ENCODE measurements at regions not wholly inside any gene's neighbourhood (a gene's known extent, or its start where the extent isn't known, plus 50 kb on each side); places are given as distances from the start of the nearest gene placed in this dataset.

GRCh38 chr10:42954766-42955492, 121.9 kb upstream of the RET start:
- Histone ChIP-seq H3K27me3 (ENCODE audit: control insufficient read depth in 3 of 3, insufficient read depth in 3 of 3, low read length in 2 of 3) (no peaks in the 10 kb centered on the region), H3K4me3 (no peak overlapping the region), H3K9ac (ENCODE audit: insufficient read depth in 1 of 2, low read length in 2 of 2) (no peak overlapping the region), H3K36me3 (ENCODE audit: control insufficient read depth in 4 of 4, insufficient read depth in 4 of 4, low read length in 4 of 4) (no peaks in the 10 kb centered on the region), H3K9me3 (ENCODE audit: control insufficient read depth in 4 of 4, insufficient read depth in 3 of 4, low read length in 3 of 4) (peaks cover 0 to 6% (median 2%) of the 10 kb centered on the region in 4 donors), H3K27ac (ENCODE audit: low read depth in 1 of 2, low read length in 1 of 2) (no peak overlapping the region), H3K4me1 (ENCODE audit: control insufficient read depth in 5 of 5, insufficient read depth in 5 of 5, low read length in 5 of 5) (peaks cover 0 to 18% (median 8%) of the 10 kb centered on the region in 5 donors)
- ATAC-seq (ENCODE audit: insufficient read depth, low FRiP score) (no peak), DNase-seq (peak in 1 of 3 donors; percentile 5)
- 76% methylated on average over 4 of the region's 4 CpGs for WGBS, 2 donors
- TF ChIP-seq CTCF (IDR thresholded peaks at IDR 0.05; ENCODE audit: control extremely low read depth, extremely low read depth): no peak

GRCh38 chr10:42955493-42955889, 121.4 kb upstream of the RET start:
- WGBS, 2 donors: 89 to 92% methylated on average over 3 of the region's 3 CpGs
- no peak for ATAC-seq (ENCODE audit: insufficient read depth, low FRiP score)
- peak in 1 of 3 donors; percentile 10 for DNase-seq

DNA sequence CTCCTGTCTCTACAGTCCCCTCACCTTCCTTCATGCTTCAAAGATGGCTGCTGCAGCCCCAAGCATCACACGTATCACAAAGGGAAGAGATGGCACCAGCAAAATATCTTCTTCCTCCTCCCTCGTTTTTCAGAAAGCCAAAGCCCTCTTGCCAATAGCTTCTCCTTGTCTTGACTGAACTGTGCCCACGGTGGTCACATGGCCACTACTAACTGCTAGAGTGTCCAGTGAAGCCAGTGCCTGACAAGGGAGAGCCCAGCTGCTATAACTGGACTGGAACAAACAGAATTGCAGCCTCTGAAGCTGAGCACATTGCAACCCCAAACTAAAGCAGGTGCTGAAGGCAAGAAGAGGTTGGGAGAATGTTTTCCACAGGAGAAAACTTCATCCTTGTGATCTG, 120.8 kb upstream of the RET start:
- Histone ChIP-seq H3K36me3 (ENCODE audit: control insufficient read depth in 4 of 4, insufficient read depth in 4 of 4, low read length in 4 of 4) (no peaks in the 10 kb centered on the region), H3K27ac (ENCODE audit: low read depth in 1 of 2, low read length in 1 of 2) (no peak overlapping the region), H3K27me3 (ENCODE audit: control insufficient read depth in 3 of 3, insufficient read depth in 3 of 3, low read length in 2 of 3) (no peaks in the 10 kb centered on the region), H3K9ac (ENCODE audit: insufficient read depth in 1 of 2, low read length in 2 of 2) (no peak overlapping the region), H3K4me1 (ENCODE audit: control insufficient read depth in 5 of 5, insufficient read depth in 5 of 5, low read length in 5 of 5) (peaks cover 0 to 14% (median 7%) of the 10 kb centered on the region in 5 donors), H3K4me3 (no peak overlapping the region), H3K9me3 (ENCODE audit: control insufficient read depth in 4 of 4, insufficient read depth in 3 of 4, low read length in 3 of 4) (peaks cover 0 to 6% (median 2%) of the 10 kb centered on the region in 4 donors)
- WGBS, 2 donors: 67 to 77% methylated on average over 3 of the region's 3 CpGs
- no peak for ATAC-seq (ENCODE audit: insufficient read depth, low FRiP score)
- no peak for TF ChIP-seq CTCF (IDR thresholded peaks at IDR 0.05; ENCODE audit: control extremely low read depth, extremely low read depth)
- no peak for DNase-seq

More at GRCh38 chr10:42955493-42955889, 121.4 kb upstream of the RET start:
- no peak overlapping the region for H3K27ac ChIP-seq (ENCODE audit: low read depth in 1 of 2, low read length in 1 of 2)
- no peak for TF ChIP-seq CTCF (IDR thresholded peaks at IDR 0.05; ENCODE audit: control extremely low read depth, extremely low read depth)
- H3K9me3 ChIP-seq (ENCODE audit: control insufficient read depth in 4 of 4, insufficient read depth in 3 of 4, low read length in 3 of 4): peaks cover 0 to 6% (median 2%) of the 10 kb centered on the region in 4 donors
- no peaks in the 10 kb centered on the region for H3K27me3 ChIP-seq (ENCODE audit: control insufficient read depth in 3 of 3, insufficient read depth in 3 of 3, low read length in 2 of 3)
- no peak overlapping the region for H3K9ac ChIP-seq (ENCODE audit: insufficient read depth in 1 of 2, low read length in 2 of 2)
- no peaks in the 10 kb centered on the region for H3K36me3 ChIP-seq (ENCODE audit: control insufficient read depth in 4 of 4, insufficient read depth in 4 of 4, low read length in 4 of 4)
- H3K4me1 ChIP-seq (ENCODE audit: control insufficient read depth in 5 of 5, insufficient read depth in 5 of 5, low read length in 5 of 5): peaks cover 0 to 18% (median 8%) of the 10 kb centered on the region in 5 donors
- no peak overlapping the region for H3K4me3 ChIP-seq

All from lung (tissue), 11 donors.